MCF 10A (cell line): ENCODE measurements at regions not wholly inside any gene's neighbourhood (a gene's known extent, or its start where the extent isn't known, plus 50 kb on each side); places are given as distances from the start of the nearest gene placed in this dataset.

Experiments
- BruUV-seq: library from RNA; stranded (reverse); fragments of 400-500 nt; replicated peaks from 2 replicates; lab custom pipeline; 2021; lab: Mats Ljungman, UMichigan
- CTCF ChIA-PET: fragments of 300-600 bp; sonication (Branson Sonifier 250); formaldehyde crosslinking; extraction: SDS; loops from one replicate; lab custom pipeline; 2021; ENCODE audit warnings: antibody characterized with exemption, inconsistent platforms; lab: Yijun Ruan, JAX
- POLR2A ChIA-PET: fragments of 300-600, 350-650 bp; sonication (Branson Sonifier 250); formaldehyde crosslinking; extraction: SDS; loops from one replicate; lab custom pipeline; 2020; ENCODE audit warnings: antibody characterized with exemption, inconsistent platforms; lab: Yijun Ruan, JAX
- DNase-seq: peaks from one replicate; pipeline ENCODE4 v3.0.0-alpha.2; 2018; ENCODE audit not compliant: unreplicated experiment
- H3K27ac Mint-ChIP-seq: one replicate; pipeline ENCODE4 v1.8.0; 2022; ENCODE audit warnings: mild to moderate bottlenecking, low read depth, mixed read lengths; ENCODE audit not compliant: unreplicated experiment
- H3K27me3 Mint-ChIP-seq: one replicate; pipeline ENCODE4 v1.8.0; 2022; ENCODE audit warnings: mixed read lengths; ENCODE audit not compliant: insufficient read depth, unreplicated experiment
- H3K36me3 Mint-ChIP-seq: one replicate; pipeline ENCODE4 v1.8.0; 2022; ENCODE audit warnings: mild to moderate bottlenecking, moderate library complexity, mixed read lengths; ENCODE audit not compliant: insufficient read depth, unreplicated experiment
- H3K4me1 Mint-ChIP-seq: one replicate; pipeline ENCODE4 v1.8.0; 2022; ENCODE audit warnings: mixed read lengths; ENCODE audit not compliant: insufficient read depth, unreplicated experiment
- H3K4me3 Mint-ChIP-seq: one replicate; pipeline ENCODE4 v1.8.0; 2022; ENCODE audit warnings: mild to moderate bottlenecking, moderate library complexity, mixed read lengths; ENCODE audit not compliant: unreplicated experiment
- H3K9me3 Mint-ChIP-seq: one replicate; pipeline ENCODE4 v1.8.0; 2022; ENCODE audit warnings: mixed read lengths; ENCODE audit not compliant: unreplicated experiment
- intact Hi-C: fragments of 100-400 bp; cut with micrococcal nuclease; formaldehyde crosslinking; loops from 2 replicates; pipeline ENCODE4 v1.14.1; 2022
- TF ChIP-seq, protein P1 (sequence below): fragments of 200-600 bp; IDR thresholded peaks from one replicate; pipeline ENCODE4 v1.8.0; 2022; ENCODE audit warnings: antibody characterized with exemption, mild to moderate bottlenecking; ENCODE audit not compliant: unreplicated experiment

GRCh38 chr14:34032720-34033119, 81.8 kb upstream of the EGLN3 start:
- POLR2A ChIA-PET, result interaction anchor here (0.5 kb wide), 1 partner anchor 116 kb away, joined by 3 read pairs; no protein-coding TSS in a partner anchor
- intact Hi-C loops, result no loop called here
- Mint-ChIP-seq H3K9me3 (no peaks in the 10 kb centered on the region), H3K27ac (no peak overlapping the region), H3K27me3 (no peaks in the 10 kb centered on the region), H3K36me3 (no peaks in the 10 kb centered on the region), H3K4me3 (no peak overlapping the region), H3K4me1 (peaks cover 27% of the 10 kb centered on the region)
- TF ChIP-seq, protein P1, sequence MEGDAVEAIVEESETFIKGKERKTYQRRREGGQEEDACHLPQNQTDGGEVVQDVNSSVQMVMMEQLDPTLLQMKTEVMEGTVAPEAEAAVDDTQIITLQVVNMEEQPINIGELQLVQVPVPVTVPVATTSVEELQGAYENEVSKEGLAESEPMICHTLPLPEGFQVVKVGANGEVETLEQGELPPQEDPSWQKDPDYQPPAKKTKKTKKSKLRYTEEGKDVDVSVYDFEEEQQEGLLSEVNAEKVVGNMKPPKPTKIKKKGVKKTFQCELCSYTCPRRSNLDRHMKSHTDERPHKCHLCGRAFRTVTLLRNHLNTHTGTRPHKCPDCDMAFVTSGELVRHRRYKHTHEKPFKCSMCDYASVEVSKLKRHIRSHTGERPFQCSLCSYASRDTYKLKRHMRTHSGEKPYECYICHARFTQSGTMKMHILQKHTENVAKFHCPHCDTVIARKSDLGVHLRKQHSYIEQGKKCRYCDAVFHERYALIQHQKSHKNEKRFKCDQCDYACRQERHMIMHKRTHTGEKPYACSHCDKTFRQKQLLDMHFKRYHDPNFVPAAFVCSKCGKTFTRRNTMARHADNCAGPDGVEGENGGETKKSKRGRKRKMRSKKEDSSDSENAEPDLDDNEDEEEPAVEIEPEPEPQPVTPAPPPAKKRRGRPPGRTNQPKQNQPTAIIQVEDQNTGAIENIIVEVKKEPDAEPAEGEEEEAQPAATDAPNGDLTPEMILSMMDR, result no peak
- no peak for DNase-seq
- CTCF ChIA-PET, result interaction anchor here (0.6 kb wide), 1 partner anchor 23 kb away, joined by 4 read pairs; no protein-coding TSS in a partner anchor
- no TSS peak for BruUV-seq

DNA sequence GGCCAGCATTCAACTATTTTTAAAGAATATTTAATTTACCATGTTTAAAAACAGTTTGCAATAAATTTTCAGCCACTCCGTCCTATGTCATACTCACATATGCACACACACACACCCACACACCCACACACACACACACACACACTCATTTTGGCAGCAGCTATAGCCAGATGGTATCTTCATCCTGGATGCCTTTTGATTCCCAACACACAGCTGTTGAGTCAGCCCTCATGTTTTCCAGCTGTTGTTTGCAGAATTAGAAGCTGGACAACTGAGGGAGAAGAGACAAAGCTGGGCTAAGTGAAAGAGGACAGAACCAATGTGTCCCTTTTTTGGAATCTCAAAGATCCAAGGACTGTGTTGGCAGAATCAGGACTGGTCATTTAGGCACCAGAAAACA, 80.0 kb upstream of the EGLN3 start:
- no peaks in the 10 kb centered on the region for H3K27me3 Mint-ChIP-seq
- peak; percentile 11 for DNase-seq
- peaks cover 21% of the 10 kb centered on the region for H3K4me1 Mint-ChIP-seq
- ChIA-PET CTCF (interaction anchor here (0.6 to 1.1 kb wide), 5 partner anchors 8 to 67 kb away, joined by 3 read pairs; no protein-coding TSS in a partner anchor), POLR2A (no interaction called here)
- intact Hi-C loops, result no loop called here
- no peaks in the 10 kb centered on the region for H3K36me3 Mint-ChIP-seq
- TF ChIP-seq, protein P1, result no peak
- no peak overlapping the region for H3K4me3 Mint-ChIP-seq
- BruUV-seq, result no TSS peak
- H3K9me3 Mint-ChIP-seq, result no peaks in the 10 kb centered on the region
- no peak overlapping the region for H3K27ac Mint-ChIP-seq

- TF ChIP-seq, protein P1, result no peak
- peaks cover 12% of the 10 kb centered on the region for H3K4me1 Mint-ChIP-seq
- H3K27me3 Mint-ChIP-seq, result no peaks in the 10 kb centered on the region
- BruUV-seq, result no TSS peak
- H3K36me3 Mint-ChIP-seq, result no peaks in the 10 kb centered on the region
- CTCF ChIA-PET, result no interaction called here
- no peak overlapping the region for H3K4me3 Mint-ChIP-seq
- no peak for DNase-seq
- POLR2A ChIA-PET, result interaction anchor here (1.8 kb wide), 1 partner anchor 10 kb away, joined by 4 read pairs; no protein-coding TSS in a partner anchor
- intact Hi-C loops, result no loop called here
- H3K27ac Mint-ChIP-seq, result no peak overlapping the region
- H3K9me3 Mint-ChIP-seq, result no peaks in the 10 kb centered on the region
Observed at GRCh38 chr14:34029921-34030334, 79.1 kb upstream of the EGLN3 start.

GRCh38 chr14:34027990-34028495, 77.2 kb upstream of the EGLN3 start:
- Mint-ChIP-seq H3K4me1 (peaks cover 9% of the 10 kb centered on the region), H3K36me3 (no peaks in the 10 kb centered on the region), H3K9me3 (no peaks in the 10 kb centered on the region), H3K27me3 (no peaks in the 10 kb centered on the region), H3K27ac (no peak overlapping the region), H3K4me3 (no peak overlapping the region)
- POLR2A ChIA-PET, result no interaction called here
- TF ChIP-seq, protein P1, result no peak
- BruUV-seq, result no TSS peak
- intact Hi-C loops, result no loop called here
- no peak for DNase-seq
- CTCF ChIA-PET, result interaction anchor here (0.8 kb wide), 1 partner anchor 24 kb away, joined by 4 read pairs; no protein-coding TSS in a partner anchor
